ENCODE measurements at regions not wholly inside any gene's neighbourhood (a gene's known extent, or its start where the extent isn't known, plus 50 kb on each side); places are given as distances from the start of the nearest gene placed in this dataset.

DNA sequence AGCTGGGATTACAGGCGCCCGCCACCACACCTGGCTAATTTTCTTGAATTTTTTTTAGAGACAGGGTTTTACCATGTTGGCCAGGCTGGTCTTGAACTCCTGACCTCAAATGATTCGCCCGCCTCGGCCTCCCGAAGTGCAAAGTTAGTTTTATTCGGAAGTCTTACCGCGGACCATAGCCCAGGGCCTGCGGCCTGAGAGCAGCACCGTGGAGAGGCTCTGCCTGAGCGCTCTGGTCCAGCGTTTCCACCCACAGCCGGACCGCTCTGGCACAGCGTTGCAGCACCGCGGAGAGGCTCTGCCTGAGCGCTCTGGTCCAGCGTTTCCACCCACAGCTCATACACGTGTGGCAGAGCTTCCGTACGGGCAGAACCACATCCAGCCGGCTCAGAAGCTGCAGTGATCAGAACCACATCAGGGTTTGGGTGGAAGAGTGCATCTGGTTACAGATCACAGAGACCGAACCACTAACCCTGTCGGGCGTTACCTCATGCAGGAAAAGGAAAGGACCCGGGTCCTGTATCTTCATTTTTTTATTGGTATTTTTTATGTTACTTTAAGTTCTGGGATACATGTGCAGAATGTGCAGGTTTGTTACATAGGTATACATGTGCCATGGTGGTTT lies 102.4 kb upstream of the SOX1 start:
- no peak for TF ChIP-seq CHD2 (IDR thresholded peaks at IDR 0.05; ENCODE audit: low read length, partially characterized antibody)
- TF ChIP-seq, protein P1, sequence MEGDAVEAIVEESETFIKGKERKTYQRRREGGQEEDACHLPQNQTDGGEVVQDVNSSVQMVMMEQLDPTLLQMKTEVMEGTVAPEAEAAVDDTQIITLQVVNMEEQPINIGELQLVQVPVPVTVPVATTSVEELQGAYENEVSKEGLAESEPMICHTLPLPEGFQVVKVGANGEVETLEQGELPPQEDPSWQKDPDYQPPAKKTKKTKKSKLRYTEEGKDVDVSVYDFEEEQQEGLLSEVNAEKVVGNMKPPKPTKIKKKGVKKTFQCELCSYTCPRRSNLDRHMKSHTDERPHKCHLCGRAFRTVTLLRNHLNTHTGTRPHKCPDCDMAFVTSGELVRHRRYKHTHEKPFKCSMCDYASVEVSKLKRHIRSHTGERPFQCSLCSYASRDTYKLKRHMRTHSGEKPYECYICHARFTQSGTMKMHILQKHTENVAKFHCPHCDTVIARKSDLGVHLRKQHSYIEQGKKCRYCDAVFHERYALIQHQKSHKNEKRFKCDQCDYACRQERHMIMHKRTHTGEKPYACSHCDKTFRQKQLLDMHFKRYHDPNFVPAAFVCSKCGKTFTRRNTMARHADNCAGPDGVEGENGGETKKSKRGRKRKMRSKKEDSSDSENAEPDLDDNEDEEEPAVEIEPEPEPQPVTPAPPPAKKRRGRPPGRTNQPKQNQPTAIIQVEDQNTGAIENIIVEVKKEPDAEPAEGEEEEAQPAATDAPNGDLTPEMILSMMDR (IDR thresholded peaks at IDR 0.05): no peak

All from SK-N-SH (cell line).